ENCODE measurements at regions not wholly inside any gene's neighbourhood (a gene's known extent, or its start where the extent isn't known, plus 50 kb on each side); places are given as distances from the start of the nearest gene placed in this dataset.

GRCh38 chr4:176858839-176859238 lies 66.1 kb upstream of the VEGFC start:
- TF ChIP-seq CTCF (conservative IDR thresholded peaks at IDR 0.05; ENCODE audit: low read length) (no peak), EZH2phosphoT487 (IDR thresholded peaks at IDR 0.05; ENCODE audit: borderline replicate concordance) (no peak)

Data from Loucy (cell line).